Right ventricle myocardium inferior (tissue), 1 donor: ENCODE measurements at regions not wholly inside any gene's neighbourhood (a gene's known extent, or its start where the extent isn't known, plus 50 kb on each side); places are given as distances from the start of the nearest gene placed in this dataset.

ENCODE experiments used
- ATAC-seq: fragments of 200-7000 bp; cut with Tn5 transposase; one replicate; pipeline ENCODE4 v1.9.1; 2020; ENCODE audit warnings: mild to moderate bottlenecking, moderate library complexity
- DNase-seq: peaks from one replicate; pipeline ENCODE4 v3.0.0; 2021; ENCODE audit errors: missing footprints
- intact Hi-C: fragments of 100-400 bp; cut with DNase I; formaldehyde crosslinking; loops from one replicate; pipeline ENCODE4 v1.11.0; 2022
- donor health status: DM: no; HTN: yes; CAD: no; lungs with severe emphysema.

DNA sequence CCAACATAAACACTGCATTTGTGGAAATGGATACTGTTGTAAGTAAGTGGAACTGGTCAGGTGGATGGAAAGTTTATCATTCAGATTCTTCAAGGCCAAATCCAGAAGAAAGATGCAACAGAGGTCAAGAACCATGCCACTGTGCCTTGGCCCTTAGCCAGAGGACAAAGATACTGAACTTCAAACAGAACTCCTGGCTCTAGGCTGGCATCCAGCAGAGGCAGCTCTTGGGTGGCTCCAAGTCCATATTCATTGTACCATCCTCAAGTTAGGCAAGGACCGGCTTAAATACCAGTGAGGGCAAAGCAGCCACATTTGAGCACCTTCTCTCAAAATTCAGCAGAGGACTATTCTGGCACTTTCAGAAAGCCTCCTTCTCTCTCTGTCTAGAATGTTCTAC, 53.2 kb downstream of the DNAAF9 start:
- DNase-seq: no peak
- intact Hi-C loops: no loop called here
- ATAC-seq: no peak

DNA sequence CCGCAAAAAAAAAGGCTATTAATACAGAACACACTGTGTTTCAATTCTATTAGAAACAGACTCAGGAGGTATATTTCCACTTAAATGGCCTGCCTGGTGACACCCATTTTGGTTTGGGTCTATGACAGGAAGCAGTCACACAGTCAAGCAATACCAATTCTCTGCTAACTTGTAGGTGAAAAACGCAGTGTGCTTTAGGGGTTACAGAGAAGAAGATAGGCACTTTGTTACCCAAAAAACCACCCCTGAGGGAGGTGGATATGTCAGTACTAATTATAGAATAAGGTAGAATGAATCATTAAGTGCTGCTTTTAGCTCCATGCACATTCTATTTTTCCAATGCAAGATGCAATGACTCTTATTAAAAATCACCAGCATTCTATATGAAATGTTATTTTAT, 53.8 kb downstream of the DNAAF9 start:
- ATAC-seq: no peak
- DNase-seq: no peak
- intact Hi-C loops: no loop called here

DNA sequence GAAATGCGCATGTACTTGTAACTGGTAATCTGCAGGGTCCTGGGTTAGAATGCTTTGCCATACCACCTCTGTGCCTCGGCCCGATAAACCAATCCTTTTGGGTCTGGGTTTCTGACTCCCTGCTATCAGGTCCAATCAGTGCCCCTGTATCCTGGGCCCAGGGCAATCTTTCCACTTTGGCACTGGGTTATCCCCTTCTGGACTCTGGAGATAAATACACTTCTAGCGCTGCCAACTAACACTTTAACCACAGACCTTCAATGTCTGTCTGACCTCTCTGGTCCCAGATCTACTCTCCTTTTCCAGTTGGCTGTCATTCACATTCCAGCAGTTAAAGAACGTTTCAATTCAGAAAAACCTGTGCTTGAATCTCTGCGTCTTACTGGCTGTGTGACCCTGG, 55.3 kb downstream of the DNAAF9 start:
- ATAC-seq: peak; percentile 73

DNA sequence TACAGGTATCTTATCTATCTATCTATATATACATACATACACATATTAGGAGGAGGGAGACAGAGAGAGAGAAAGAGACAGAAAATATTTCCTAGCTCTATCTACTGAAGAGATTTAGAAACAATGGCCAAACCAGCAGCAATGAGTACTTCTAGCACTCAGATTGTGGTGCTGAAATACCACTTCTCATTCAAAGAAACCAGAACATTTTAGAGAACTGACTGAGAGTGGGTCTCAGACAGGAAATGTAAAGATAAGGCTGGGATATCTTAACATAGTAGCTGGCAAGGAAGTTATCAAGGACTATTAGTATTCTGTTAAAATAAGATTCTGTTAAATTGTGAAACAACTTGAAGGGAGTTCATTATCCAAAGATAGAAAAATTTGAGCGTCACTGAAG, 57.0 kb downstream of the DNAAF9 start:
- ATAC-seq: no peak
- DNase-seq: no peak
- intact Hi-C loops: no loop called here

More for the DNA sequence above, 55.3 kb downstream of the DNAAF9 start:
- no peak for DNase-seq
- intact Hi-C loops: no loop called here

DNA sequence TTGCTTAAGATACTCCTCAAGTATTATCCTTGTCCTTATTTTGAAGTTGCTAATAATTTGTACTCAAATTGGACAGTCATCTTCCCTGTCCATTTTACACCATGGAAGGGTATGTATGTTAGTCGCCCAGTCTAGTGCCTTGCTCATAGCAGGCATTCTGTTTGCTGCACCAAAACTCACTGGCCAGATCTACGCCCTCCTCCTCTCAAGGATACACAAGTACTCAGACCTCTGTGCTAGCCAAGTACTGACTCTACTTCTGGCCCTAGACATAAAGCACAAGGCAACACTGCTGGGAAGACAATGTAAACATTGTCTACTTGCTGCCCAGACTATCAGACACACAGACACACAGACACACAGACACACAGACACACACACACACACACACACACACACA, 57.7 kb downstream of the DNAAF9 start:
- DNase-seq (no peak), ATAC-seq (no peak)
- intact Hi-C loops: no loop called here

DNA sequence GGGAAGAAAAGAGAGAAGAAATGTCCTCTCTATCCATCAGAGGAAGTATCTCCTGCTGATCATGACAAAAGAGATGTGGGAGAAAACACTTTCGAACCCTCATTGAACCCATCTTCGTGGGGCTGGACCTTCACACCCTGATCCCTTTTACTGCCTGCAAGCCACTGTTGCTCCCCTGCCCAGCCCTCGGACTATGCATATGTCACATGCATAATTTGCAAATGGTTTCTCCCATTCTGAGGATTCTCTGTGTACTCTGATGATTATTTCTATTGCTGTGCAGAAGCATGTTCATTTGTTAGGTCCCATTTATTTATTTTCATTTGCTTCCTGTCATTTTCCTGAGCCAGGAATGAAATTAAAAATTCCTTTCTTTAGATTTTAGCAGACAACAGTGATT, 64.7 kb downstream of the DNAAF9 start:
- ATAC-seq (no peak), DNase-seq (no peak)
- intact Hi-C loops: loop anchor here (5.0 kb wide), 1 partner anchor 65 kb away; the partner anchor contains the start of gene DNAAF9

DNA sequence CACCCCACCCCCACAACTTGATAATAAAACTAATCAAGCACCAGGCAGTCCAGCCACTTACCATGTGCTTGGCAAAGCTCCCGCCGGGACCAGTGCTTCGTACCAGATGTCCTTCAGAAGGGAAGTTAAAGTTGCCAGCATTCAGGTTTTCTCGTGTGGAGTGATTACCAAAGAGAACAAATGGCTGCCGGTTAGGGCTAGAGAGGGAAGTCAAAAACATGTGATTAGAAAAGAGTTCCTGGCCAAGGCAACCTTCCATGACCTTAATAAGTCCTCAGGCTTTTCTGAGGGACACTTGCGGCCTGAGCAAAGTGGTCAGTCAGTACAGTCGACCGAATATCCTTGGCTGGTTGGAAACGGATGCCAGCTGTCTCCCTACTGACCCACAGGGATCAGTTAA, 67.0 kb downstream of the DNAAF9 start:
- peak; percentile 92 for ATAC-seq
- intact Hi-C loops: loop anchor here (5.0 kb wide), 1 partner anchor 67 kb away; the partner anchor contains the start of gene DNAAF9

DNA sequence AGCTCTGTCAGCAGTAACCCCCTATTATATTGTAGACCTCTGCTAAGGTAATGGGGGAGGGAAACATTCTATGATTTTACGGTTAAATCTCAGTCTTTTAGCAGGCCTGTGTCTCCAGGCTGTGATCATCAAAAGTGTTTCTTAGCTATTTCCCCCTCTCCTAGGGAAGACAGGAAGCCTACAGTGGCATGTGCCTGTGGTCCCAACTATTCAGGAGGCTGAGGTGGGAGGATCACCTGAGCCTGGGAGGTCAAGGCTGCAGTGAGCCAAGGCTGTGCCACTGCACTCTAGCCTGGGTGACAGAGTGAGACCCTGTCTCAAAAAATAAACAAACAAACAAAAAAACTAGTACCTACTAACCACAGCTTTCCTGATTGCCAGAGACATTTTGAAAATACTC, 67.9 kb downstream of the DNAAF9 start:
- DNase-seq (no peak), ATAC-seq (no peak)
- intact Hi-C loops: no loop called here

More for the DNA sequence above, 67.0 kb downstream of the DNAAF9 start:
- DNase-seq: peak; percentile 87

DNA sequence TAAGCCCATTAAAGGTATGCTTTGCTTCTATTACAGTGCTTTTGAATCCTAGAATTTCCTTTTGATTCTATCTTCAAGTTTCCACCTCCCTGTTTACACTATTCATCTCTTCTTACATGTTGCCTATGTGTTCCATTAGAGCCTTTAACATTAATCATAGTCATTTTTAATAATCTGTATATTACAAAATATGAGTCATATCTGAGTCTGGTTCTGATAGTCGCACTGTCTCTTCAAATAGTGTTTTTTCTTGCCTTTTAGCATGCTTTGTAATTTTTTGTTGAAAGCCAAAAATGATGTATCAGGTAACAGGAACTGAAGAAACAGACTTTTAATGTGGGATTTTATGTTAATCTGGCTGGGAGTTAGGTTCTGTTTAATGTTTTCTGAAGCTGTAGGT, 68.4 kb downstream of the DNAAF9 start:
- ATAC-seq (no peak), DNase-seq (no peak)
- intact Hi-C loops: no loop called here

DNA sequence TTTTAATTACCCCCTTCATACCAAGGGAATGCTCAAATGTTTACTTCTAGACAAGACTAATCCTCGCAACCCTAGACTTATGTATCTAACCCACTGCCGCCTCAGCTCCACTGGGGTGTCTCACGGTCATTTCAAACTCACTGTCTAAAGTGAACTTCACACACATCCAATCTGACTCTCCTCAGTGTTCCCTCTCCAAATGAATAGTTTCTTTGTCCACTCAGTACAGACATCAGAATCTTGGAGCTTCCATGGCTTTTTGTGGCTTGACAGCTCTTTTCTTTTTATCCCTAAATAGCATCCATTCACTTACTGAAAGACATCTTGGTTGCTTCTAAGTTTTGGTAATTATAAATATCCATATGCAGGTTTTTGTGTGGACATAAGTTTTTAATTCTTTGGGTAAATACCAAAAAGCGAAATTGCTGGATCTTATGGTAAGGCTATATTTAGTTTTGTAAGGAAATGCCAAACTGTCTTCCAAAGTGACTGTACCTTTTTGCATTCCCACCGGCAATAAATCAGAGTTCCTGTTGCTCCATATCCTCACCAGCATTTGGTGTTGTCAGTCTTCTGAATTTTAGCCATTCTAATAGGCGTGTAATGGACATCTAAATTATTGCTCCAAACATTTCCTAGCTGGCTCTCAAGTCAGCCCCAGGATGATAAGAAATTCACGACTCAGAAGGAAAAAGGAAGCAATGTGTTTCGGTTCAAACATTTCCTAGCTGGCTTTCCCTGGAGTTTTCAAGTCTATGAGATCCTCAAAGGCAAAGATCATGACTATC, 73.1 kb downstream of the DNAAF9 start:
- intact Hi-C loops: no loop called here
- no peak for DNase-seq
- no peak for ATAC-seq

DNA sequence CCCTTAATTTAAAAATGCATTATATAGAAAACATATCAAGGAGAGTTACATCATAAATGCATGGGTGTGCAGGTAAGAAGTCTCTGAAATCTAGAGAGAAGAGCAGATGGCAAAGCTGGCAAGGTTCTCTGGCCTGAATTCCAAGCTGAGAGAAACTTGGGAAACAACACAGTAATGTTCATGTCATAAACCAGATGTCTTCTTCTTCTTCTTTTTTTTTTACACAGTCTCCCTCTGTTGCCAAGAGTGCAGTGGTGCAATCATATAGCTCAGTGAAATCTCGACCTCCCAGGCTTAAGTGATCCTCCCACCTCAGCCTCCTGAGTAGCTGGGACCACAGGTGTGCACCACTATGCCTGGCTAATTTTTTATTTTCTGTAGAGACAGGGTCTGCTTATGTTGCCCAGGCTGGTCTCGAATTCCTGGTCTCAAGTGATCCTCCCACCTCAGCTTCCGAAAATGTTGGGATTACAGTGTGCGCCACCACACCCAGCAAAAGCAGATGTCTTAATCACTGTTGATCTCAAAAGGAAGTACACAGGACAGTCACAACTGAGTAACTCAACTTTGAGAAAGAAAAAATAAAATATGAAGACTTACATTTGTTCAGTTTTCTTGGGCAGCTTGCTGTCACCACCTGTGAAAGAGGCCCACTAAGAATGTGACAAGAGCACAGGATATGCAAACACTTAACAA, 77.3 kb downstream of the DNAAF9 start:
- ATAC-seq: no peak
- intact Hi-C loops: no loop called here
- DNase-seq: no peak

DNA sequence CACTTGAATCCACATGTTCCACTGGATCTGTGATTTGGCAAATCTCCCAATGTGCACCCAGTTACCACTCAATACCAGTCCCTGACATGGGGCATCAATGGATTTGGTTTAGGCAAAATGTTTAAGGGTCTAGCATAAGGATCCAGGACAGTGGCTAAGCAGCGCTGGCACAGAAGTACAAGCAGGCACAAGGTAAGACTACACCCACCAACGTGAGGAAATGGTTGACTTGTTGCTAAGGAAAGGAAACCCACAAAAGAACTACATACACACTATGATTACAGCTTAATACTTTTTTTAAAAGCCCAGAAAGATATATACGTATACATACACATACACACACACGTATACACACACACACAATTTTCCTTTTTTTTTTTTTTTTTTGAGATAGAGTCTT, 79.0 kb downstream of the DNAAF9 start:
- intact Hi-C loops: no loop called here
- ATAC-seq (no peak), DNase-seq (no peak)

DNA sequence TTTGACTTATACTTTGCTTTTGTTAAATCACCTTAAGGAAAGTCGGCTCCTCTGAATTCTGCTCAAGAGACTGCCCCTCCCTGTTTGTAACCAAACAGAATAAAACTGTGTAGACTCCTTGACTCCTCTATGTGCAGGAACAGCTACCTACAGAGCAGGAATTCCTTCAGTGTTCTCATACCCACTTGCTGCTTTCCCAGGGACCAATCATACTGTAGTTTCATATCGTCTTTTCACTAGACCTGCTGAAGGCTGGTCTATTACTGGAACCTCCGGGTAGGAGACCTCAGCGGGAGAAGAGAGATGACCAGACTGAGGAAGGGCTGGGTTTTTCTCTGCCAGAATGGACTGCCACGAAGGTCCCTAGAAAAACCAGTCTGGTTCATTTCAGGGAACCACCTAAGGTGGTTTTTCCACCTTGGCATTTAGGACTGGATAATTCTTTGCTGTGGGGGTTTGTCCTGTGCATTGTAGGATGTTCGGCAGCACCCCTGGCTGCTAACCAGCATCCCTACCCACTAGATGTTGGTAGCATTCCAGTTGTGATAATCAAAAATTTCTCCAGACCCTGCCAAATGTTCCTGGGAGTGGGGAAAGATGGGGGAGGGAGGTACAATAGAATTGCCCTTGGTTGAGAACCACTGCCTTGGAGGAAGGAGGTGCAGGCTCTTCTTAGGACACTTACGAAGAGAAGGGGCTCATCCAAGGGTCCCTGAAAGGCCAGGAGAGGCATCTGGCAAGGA, 80.5 kb downstream of the DNAAF9 start:
- intact Hi-C loops: no loop called here
- peak; percentile 68 for ATAC-seq
- DNase-seq: no peak

DNA sequence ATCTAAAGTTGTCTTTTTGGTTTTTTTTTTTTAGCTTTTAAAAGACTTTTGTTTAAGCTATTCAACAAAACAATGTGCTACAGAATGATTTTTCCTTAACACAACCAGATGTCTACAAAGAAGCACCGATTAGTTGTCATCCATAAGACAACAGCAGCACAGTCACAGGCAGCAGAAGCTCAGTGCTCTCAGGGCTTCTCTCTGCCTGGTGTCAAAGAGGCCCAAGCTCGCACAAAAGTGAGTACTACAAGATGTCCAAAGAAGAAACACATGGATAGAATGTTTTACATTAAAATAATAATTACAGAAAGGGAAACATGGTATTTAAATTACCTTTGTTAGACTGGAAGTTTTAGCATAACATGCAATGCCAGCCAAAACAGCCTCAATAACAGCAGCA, 81.6 kb downstream of the DNAAF9 start:
- ATAC-seq (no peak), DNase-seq (no peak)
- intact Hi-C loops: no loop called here

DNA sequence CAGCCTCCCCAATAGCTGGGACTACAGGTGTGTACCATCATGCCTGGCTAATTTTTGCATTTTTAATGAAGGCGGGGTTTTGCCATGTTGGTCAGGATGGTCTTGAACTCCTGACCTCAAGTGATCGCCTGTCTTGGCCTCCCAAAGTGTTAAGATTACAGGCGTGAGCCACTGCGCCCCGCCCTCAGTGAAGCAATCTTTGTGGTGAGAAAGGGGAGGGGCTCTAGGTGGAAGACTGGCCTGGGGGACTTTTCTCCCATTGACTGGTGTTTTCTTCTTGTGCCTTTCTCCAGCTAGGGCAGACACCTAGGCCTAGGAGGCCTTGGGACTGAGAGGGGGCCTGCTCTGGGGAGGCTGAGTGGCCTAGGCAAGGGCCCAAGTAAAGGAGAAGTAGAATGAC, 84.1 kb downstream of the DNAAF9 start:
- intact Hi-C loops: no loop called here
- ATAC-seq (no peak), DNase-seq (no peak)

DNA sequence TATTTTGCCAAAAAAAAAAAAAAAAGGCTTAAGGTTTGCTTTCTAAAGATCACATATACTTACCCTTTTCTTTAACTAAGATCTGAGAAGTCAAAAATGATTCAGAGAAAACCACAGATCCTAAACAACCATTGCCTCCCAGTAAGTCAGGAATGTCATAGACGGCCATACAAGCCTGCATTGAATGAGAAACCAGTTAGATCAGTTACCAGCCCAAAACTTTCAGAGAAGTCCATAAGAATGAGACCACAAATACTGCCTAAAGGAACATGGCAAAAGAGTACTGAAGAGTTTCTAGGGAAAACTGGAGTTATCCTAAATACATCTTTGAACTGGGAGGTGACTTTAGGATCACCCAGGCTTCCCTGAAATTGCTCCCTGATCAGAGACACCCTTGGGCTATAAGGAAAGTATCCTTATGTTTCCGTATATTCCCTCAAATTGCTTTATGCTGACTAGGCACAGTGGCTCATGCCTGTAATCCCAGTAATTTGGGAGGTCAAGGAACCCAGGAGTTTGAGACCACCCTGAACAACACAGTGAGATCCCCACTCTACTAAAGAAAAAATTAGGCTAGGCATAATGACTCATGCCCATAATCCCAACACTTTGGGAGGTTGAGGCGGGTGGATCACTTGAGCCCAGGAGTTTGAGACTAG, 79.4 kb upstream of the SLC4A11 start:
- DNase-seq (no peak), ATAC-seq (no peak)
- intact Hi-C loops: loop anchor here (5.0 kb wide), 2 partner anchors 101 to 266 kb away; no protein-coding TSS in a partner anchor

DNA sequence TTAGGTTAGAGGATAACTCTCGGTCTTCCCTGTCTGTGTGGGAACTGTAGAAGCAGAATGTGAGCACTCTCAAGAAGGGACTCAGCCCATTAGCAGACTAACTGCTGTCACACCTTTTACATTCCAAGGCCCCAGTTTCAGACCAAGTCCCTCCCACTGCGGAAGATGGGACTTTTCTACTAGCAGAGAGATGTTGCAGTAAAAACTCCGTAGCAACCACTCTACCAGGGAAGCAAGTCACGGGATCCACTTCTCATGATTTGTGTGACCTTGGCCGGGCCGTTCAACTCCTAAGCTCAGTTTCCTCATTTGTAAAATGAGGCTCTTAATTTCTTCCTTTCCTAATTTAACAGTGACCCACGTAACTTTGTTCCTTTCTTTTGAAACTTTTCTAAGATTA, 77.1 kb upstream of the SLC4A11 start:
- ATAC-seq: no peak
- DNase-seq: no peak
- intact Hi-C loops: loop anchor here (5.0 kb wide), 2 partner anchors 99 to 264 kb away; no protein-coding TSS in a partner anchor

DNA sequence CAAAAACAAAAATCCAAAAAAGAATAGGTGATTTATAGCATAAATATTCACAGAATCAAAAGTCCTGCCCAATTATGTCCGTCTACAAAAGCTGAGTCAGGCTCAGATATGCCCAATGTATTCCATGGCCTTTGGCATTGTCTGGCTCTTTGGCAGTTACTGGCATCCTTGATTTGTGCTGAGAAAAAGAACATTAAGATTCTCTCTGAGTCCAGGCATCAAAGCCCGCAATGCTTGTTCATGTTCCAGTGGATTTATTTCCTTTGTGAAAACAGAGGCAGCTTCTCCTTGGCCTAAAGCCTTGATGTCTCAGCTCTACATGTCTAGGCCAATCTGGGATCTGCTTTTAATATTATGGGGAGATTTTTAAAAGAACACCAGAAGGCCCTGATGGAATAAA, 76.1 kb upstream of the SLC4A11 start:
- no peak for ATAC-seq
- DNase-seq: no peak
- intact Hi-C loops: loop anchor here (5.0 kb wide), 2 partner anchors 98 to 263 kb away; no protein-coding TSS in a partner anchor

DNA sequence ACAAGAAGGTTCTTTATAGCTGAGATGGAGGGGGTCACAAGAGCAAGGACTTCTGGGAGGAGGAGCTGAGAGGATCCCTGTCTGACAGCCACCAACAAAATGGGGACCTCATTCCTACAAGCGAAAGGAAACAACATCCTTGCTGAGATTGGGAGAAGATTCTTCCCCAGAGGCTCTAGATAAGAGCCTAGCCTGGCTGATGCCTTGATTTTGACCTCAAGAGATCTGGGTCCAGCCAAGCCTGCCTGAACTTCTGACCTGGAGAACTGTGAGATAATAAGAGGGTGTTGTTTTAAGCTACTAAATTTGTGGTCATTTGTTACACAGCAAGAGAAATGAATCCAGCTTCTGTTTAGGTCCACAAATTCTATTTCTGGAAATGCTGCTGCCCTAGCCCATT, 75.4 kb upstream of the SLC4A11 start:
- intact Hi-C loops: no loop called here
- peak; percentile 33 for ATAC-seq
- no peak for DNase-seq
